Cardiac muscle cell (in vitro differentiated cells and primary cell): ENCODE measurements at regions not wholly inside any gene's neighbourhood (a gene's known extent, or its start where the extent isn't known, plus 50 kb on each side); places are given as distances from the start of the nearest gene placed in this dataset.

Source experiments
- DNase-seq, 2 donors: peaks; one replicate each; pipeline versions ENCODE4 v3.0.0 to v3.0.0-alpha.2; 2010 to 2017; ENCODE audit warnings: low read depth in 1 of 2, low spot score in 1 of 2
- H3K27ac ChIP-seq: fragments of 200-600 bp; sonication (generic); 2 replicates; pipeline ENCODE4 v1.5.1; 2016
- H3K27me3 ChIP-seq: fragments of 200-600 bp; sonication (generic); 2 replicates; pipeline ENCODE4 v1.6.0; 2016; ENCODE audit warnings: control low read depth
- H3K36me3 ChIP-seq: fragments of 200-600 bp; sonication (generic); 2 replicates; pipeline ENCODE4 v1.5.1; 2016; ENCODE audit warnings: control low read depth
- H3K4me1 ChIP-seq: fragments of 200-600 bp; sonication (generic); 2 replicates; pipeline ENCODE4 v1.8.1; 2017; ENCODE audit warnings: low read depth, mild to moderate bottlenecking, mixed run types
- H3K4me3 ChIP-seq: fragments of 200-600 bp; sonication (generic); 2 replicates; pipeline ENCODE4 v1.5.1; 2016; ENCODE audit warnings: mild to moderate bottlenecking
- H3K9me3 ChIP-seq: fragments of 200-600 bp; sonication (generic); 2 replicates; pipeline ENCODE4 v1.5.1; 2017; ENCODE audit warnings: low read depth, mild to moderate bottlenecking, control low read depth
- CTCF ChIP-seq: IDR thresholded peaks from 2 replicates; pipeline ENCODE4 v1.5.1; 2012; ENCODE audit warnings: low read depth, mild to moderate bottlenecking, low read length

GRCh38 chr4:28221536-28221935 is 1360.9 kb downstream of the STIM2 start:
- Histone ChIP-seq H3K27ac (no peak overlapping the region), H3K36me3 (no peaks in the 10 kb centered on the region), H3K9me3 (no peaks in the 10 kb centered on the region), H3K4me3 (no peak overlapping the region), H3K4me1 (no peaks in the 10 kb centered on the region), H3K27me3 (no peaks in the 10 kb centered on the region)
- no peak for DNase-seq
- no peak for TF ChIP-seq CTCF

DNA sequence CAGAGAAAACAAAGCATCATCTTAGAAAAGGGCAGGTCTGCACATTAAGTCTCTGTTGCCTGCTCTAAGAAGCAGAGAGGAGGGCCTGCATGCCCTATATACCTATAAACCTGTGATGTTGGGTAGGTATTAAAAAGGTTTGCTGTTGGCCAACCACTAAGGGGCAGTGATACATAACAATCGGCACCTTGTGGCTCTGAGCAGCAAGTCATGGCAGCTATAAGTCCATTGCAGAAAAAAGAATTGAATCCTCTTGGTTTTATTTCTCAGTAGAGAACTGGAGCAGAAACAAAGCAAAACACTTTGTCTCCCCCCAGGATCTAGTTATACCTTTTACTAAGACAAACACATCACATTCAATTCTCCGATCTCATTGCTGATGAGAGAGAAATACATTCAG is 1364.4 kb downstream of the STIM2 start:
- no peaks in the 10 kb centered on the region for H3K36me3 ChIP-seq
- DNase-seq: peak; percentile 50 to 55
- H3K4me3 ChIP-seq: no peak overlapping the region
- H3K4me1 ChIP-seq: peaks cover 7% of the 10 kb centered on the region
- H3K27me3 ChIP-seq: no peaks in the 10 kb centered on the region
- TF ChIP-seq CTCF: peak; percentile 36
- no peaks in the 10 kb centered on the region for H3K9me3 ChIP-seq
- H3K27ac ChIP-seq: no peak overlapping the region

GRCh38 chr4:28225689-28226353 is 1365.2 kb downstream of the STIM2 start:
- H3K27ac ChIP-seq: no peak overlapping the region
- H3K4me1 ChIP-seq: peaks cover 7% of the 10 kb centered on the region
- peak in 1 of 2 donors; percentile 11 for DNase-seq
- no peak for TF ChIP-seq CTCF
- H3K4me3 ChIP-seq: no peak overlapping the region
- H3K27me3 ChIP-seq: no peaks in the 10 kb centered on the region
- no peaks in the 10 kb centered on the region for H3K9me3 ChIP-seq
- no peaks in the 10 kb centered on the region for H3K36me3 ChIP-seq

GRCh38 chr4:28226962-28227361 is 1366.3 kb downstream of the STIM2 start:
- no peaks in the 10 kb centered on the region for H3K27me3 ChIP-seq
- no peaks in the 10 kb centered on the region for H3K36me3 ChIP-seq
- no peak overlapping the region for H3K27ac ChIP-seq
- DNase-seq: no peak
- TF ChIP-seq CTCF: no peak
- no peak overlapping the region for H3K4me3 ChIP-seq
- no peaks in the 10 kb centered on the region for H3K9me3 ChIP-seq
- H3K4me1 ChIP-seq: peaks cover 7% of the 10 kb centered on the region

DNA sequence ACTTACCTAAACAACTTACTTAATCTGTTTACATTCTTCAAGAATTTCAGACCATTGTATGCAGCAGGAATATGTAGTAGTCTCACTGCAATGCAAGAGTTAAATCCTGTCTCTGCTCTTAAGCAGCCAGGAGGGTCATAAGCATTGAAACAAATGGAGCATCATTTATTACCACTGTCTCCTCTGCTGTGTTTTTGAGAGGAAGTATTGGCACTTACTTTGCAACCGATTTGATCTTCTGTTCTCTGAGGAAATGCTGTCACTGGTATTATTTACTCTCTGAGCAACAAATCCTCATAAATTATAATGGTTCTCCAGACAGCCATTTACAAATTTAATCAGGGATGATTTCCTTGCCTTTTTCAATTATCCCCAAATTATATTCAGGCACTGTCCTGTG is 1367.1 kb downstream of the STIM2 start:
- peak in 1 of 2 donors; percentile 13 for DNase-seq
- Histone ChIP-seq H3K27me3 (no peaks in the 10 kb centered on the region), H3K36me3 (no peaks in the 10 kb centered on the region), H3K9me3 (no peaks in the 10 kb centered on the region), H3K4me1 (peaks cover 7% of the 10 kb centered on the region), H3K4me3 (no peak overlapping the region), H3K27ac (no peak overlapping the region)
- no peak for TF ChIP-seq CTCF
